ENCODE measurements at regions not wholly inside any gene's neighbourhood (a gene's known extent, or its start where the extent isn't known, plus 50 kb on each side); places are given as distances from the start of the nearest gene placed in this dataset.

GRCh38 chr6:93927731-93928130 is 508.4 kb upstream of the EPHA7 start:
- TF ChIP-seq CTCF (IDR thresholded peaks at IDR 0.05; ENCODE audit: low read depth, low read length) (no peak), EZH2phosphoT487 (IDR thresholded peaks at IDR 0.05; ENCODE audit: low read depth) (no peak)

All from OCI-LY3 (cell line).